Neural cell (in vitro differentiated cells): ENCODE measurements at regions not wholly inside any gene's neighbourhood (a gene's known extent, or its start where the extent isn't known, plus 50 kb on each side); places are given as distances from the start of the nearest gene placed in this dataset.

Experiments
- CTCF ChIP-seq: fragments of 450-650 bp; IDR thresholded peaks from 2 replicates; pipeline ENCODE4 v1.5.1; 2014; ENCODE audit warnings: antibody characterized with exemption, mild to moderate bottlenecking, moderate library complexity; ENCODE audit not compliant: poor library complexity, severe bottlenecking
- EZH2 ChIP-seq: fragments of 200-600, 300-800 bp; shearing (Covaris generic), sonication (generic); IDR thresholded peaks from 2 replicates; pipeline ENCODE4 v1.6.1; 2014; ENCODE audit warnings: antibody characterized with exemption, low read length, borderline replicate concordance, mild to moderate bottlenecking; ENCODE audit not compliant: insufficient read depth, poor library complexity, severe bottlenecking
- POLR2AphosphoS5 ChIP-seq: IDR thresholded peaks from 2 replicates; pipeline ENCODE4 v1.6.1; 2012
- RAD21 ChIP-seq: fragments of 450-650 bp; conservative IDR thresholded peaks from 2 replicates; pipeline ENCODE4 v1.6.1; 2014; ENCODE audit warnings: antibody characterized with exemption, mild to moderate bottlenecking, moderate library complexity
- REST ChIP-seq: IDR thresholded peaks from 2 replicates; pipeline ENCODE4 v1.6.1; 2012; ENCODE audit warnings: borderline replicate concordance
- SMC3 ChIP-seq: fragments of 450-650 bp; conservative IDR thresholded peaks from 2 replicates; pipeline ENCODE4 v1.6.1; 2014; ENCODE audit warnings: antibody characterized with exemption, mild to moderate bottlenecking, moderate library complexity; ENCODE audit not compliant: poor library complexity

- TF ChIP-seq CTCF (no peak), EZH2 (no peak), REST (no peak), POLR2AphosphoS5 (no peak), RAD21 (no peak), SMC3 (no peak)
These were observed 291.9 kb upstream of the USP25 start for GRCh38 chr21:15437883-15438282.
